ENCODE measurements at regions not wholly inside any gene's neighbourhood (a gene's known extent, or its start where the extent isn't known, plus 50 kb on each side); places are given as distances from the start of the nearest gene placed in this dataset.
"Not testable (repeated sequence)": the region's sequence is repeated elsewhere in the genome, so short reads cannot be mapped to it uniquely, and the experiment has no call there.

DNA sequence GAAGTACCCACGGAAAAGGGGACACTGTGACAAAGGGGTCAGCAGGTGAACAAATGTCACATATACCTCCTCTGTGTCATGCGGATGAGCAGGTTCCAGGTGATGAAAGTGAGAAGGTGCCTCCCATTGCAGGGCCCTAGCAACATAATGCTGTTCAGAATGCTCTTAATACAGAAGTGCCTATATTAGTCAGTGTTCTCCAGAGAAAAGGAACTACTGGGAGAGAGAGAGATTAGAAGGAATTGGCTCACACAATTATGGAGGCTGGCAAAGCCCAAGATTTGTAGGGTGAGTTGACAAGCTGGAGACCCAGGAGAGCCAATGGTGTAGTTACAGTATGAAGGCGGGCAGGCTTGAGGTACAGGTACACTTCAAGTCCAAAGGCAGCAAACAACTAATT, 98.1 kb upstream of the CDC42EP3 start:
- Mint-ChIP-seq H3K27me3 (ENCODE audit: low read depth) (peaks cover 4% of the 10 kb centered on the region), H3K27ac (peak overlapping the region; percentile 74 to 88 (median 85)), H3K4me3 (peak overlapping the region in 1 of 3 experiments; percentile 16), H3K36me3 (ENCODE audit: low read depth) (no peaks in the 10 kb centered on the region), H3K4me1 (peaks cover 80% of the 10 kb centered on the region), H3K9me3 (peaks cover 5% of the 10 kb centered on the region)
- TF ChIP-seq, protein P1, sequence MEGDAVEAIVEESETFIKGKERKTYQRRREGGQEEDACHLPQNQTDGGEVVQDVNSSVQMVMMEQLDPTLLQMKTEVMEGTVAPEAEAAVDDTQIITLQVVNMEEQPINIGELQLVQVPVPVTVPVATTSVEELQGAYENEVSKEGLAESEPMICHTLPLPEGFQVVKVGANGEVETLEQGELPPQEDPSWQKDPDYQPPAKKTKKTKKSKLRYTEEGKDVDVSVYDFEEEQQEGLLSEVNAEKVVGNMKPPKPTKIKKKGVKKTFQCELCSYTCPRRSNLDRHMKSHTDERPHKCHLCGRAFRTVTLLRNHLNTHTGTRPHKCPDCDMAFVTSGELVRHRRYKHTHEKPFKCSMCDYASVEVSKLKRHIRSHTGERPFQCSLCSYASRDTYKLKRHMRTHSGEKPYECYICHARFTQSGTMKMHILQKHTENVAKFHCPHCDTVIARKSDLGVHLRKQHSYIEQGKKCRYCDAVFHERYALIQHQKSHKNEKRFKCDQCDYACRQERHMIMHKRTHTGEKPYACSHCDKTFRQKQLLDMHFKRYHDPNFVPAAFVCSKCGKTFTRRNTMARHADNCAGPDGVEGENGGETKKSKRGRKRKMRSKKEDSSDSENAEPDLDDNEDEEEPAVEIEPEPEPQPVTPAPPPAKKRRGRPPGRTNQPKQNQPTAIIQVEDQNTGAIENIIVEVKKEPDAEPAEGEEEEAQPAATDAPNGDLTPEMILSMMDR (IDR thresholded peaks at IDR 0.05; ENCODE audit: unreplicated experiment in 3 of 3) = no peak

DNA sequence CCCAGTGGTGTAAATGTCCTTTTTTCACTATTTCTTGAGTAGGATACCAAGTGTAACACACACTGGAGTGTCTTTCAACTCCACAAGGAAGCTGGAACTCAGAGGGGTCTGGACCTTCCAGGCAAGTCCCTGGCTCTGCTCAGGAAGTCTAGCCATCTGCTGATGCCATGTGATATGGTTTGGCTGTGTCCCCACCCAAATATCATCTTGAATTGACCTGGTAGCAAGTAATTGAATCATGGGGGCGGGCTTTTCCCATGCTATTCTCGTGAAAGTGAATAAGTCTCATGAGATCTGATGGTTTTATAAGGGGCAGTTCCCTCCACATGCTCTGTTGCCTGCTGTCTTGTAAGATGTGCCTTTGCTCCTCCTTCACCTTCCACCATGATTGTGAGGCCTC, 99.4 kb upstream of the CDC42EP3 start:
- Mint-ChIP-seq H3K4me1 (peaks cover 85% of the 10 kb centered on the region), H3K9me3 (peaks cover 5% of the 10 kb centered on the region), H3K27me3 (ENCODE audit: low read depth) (peaks cover 6% of the 10 kb centered on the region), H3K4me3 (peak overlapping the region in 1 of 3 experiments; percentile 26), H3K36me3 (ENCODE audit: low read depth) (no peaks in the 10 kb centered on the region), H3K27ac (peak overlapping the region; percentile 76 to 98 (median 88))
- TF ChIP-seq, protein P1 (IDR thresholded peaks at IDR 0.05; ENCODE audit: unreplicated experiment in 3 of 3) = no peak

DNA sequence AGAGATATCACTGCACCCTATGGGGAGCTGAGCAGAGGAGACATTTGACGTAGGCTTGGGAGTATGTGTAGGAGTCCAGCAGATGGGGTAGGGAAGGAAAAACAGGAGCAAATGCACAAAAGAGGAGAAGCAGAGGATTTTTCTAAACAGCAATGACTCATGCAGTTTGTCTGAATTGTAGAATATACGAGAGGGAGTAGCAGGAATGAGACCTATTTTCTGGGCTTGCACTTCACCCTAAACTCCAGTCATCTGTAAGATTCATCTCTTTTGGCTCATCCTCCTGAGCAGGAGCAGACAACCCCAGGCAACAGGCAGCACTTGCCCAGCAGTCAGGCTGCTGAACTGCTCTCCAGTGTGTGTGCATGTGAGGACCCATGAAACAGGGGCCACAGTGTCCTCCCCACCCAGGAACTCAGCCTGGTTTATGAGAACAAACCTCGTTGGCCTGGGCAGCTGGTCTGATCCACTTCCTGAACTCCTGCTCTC, 100.2 kb upstream of the CDC42EP3 start:
- TF ChIP-seq, protein P1 (IDR thresholded peaks at IDR 0.05; ENCODE audit: unreplicated experiment in 3 of 3) = no peak
- H3K9me3 Mint-ChIP-seq = peaks cover 5% of the 10 kb centered on the region
- no peaks in the 10 kb centered on the region for H3K36me3 Mint-ChIP-seq (ENCODE audit: low read depth)
- H3K4me1 Mint-ChIP-seq = peaks cover 89% of the 10 kb centered on the region
- peak overlapping the region; percentile 76 to 98 (median 88) for H3K27ac Mint-ChIP-seq
- H3K27me3 Mint-ChIP-seq (ENCODE audit: low read depth) = peaks cover 9% of the 10 kb centered on the region
- H3K4me3 Mint-ChIP-seq = peak overlapping the region in 1 of 3 experiments; percentile 26

DNA sequence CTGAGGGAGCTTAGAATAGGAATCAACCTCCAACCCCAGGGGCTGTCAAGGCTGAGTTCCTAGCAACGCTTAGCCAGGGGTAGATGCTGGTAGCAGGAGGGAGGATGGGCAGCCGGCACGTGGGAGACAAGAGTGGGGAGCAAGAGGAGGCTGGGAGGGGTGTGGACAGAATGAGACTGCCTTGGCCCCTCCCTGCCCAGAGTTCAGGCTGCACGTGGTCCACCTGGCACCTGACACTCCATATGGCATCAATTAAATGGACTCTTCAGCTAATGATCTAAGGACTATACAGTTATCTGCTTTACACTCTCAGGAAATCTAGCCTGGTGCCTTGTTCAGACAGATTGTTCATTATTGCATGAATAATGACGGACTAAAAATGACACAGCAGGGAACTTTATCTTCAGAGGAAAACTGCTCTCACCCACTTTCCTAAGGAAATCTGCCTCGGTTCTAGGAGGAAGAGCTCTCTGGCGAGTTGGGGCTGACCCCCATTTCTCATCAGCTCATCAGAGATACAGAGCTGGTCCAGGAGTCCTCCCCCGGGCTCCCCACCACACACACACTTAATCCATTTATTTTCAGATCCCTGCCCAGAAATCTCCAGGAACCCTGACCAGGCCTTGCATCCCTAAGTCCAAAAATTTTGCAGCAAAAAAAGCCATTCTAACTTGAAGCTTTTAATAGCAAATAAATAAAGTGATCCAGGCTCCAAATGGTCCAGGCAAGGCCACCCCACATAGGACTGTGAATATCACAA, 102.1 kb upstream of the CDC42EP3 start:
- TF ChIP-seq, protein P1 (IDR thresholded peaks at IDR 0.05; ENCODE audit: unreplicated experiment in 3 of 3) = no peak
- H3K36me3 Mint-ChIP-seq (ENCODE audit: low read depth) = no peaks in the 10 kb centered on the region
- H3K9me3 Mint-ChIP-seq = peaks cover 5% of the 10 kb centered on the region
- peaks cover 14% of the 10 kb centered on the region for H3K27me3 Mint-ChIP-seq (ENCODE audit: low read depth)
- H3K27ac Mint-ChIP-seq = peak overlapping the region; percentile 88 to 98 (median 95)
- H3K4me1 Mint-ChIP-seq = peaks cover 91% of the 10 kb centered on the region
- peak overlapping the region in 1 of 3 experiments; percentile 14 for H3K4me3 Mint-ChIP-seq

DNA sequence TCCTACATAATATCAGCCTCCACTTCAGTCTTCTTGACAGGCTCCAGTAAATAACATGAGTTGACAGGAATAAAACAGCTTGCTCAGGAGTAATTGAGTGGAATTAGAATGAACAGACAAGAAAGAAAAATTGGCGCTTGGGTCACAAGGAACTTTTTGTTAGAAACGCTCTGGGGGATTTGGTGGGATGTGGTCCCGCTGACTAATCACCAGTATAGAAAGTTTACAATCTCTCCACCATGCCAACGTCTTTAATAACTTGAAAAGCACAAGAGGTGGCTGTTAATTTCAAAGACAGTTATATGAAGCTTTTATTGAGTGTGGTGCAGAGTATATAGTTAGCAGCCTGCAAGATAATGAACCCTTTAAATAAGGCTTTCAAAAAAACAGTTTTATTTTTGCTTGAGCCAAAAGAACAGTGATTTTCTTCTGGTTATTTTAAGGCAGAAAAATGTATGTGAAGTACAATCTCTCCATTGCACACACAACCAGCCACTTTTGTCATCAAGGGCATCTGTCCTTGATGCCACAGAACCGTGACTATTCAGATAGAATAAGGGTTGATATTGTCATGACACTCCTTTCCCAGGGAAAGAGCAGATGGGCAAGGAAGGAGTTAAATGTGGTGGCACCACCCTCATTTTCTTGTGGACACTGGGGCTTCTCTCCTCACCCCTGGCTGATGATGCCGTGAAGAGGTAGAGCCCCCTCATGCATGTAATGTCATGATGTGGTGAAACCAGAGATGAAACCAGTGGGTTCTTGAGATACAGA, 102.9 kb upstream of the CDC42EP3 start:
- Mint-ChIP-seq H3K4me1 (peaks cover 91% of the 10 kb centered on the region), H3K27me3 (ENCODE audit: low read depth) (peaks cover 14% of the 10 kb centered on the region), H3K27ac (peak overlapping the region; percentile 88 to 98 (median 95)), H3K4me3 (peak overlapping the region in 1 of 3 experiments; percentile 32)
- H3K9me3 Mint-ChIP-seq; H3K36me3 Mint-ChIP-seq (ENCODE audit: low read depth): not testable (repeated sequence)

Data from nephron (organoid).